AG09309 (cell line): ENCODE measurements at regions not wholly inside any gene's neighbourhood (a gene's known extent, or its start where the extent isn't known, plus 50 kb on each side); places are given as distances from the start of the nearest gene placed in this dataset.

Source experiments
- DNase-seq: peaks from one replicate; pipeline ENCODE4 v3.0.0-alpha.2; 2010; ENCODE audit warnings: low read depth
- H3K4me3 ChIP-seq: 2 replicates; pipeline ENCODE4 v1.5.1; 2011; ENCODE audit warnings: mild to moderate bottlenecking, low read depth, low read length, moderate library complexity; ENCODE audit not compliant: control insufficient read depth
- TF ChIP-seq, protein P1 (sequence below): IDR thresholded peaks from 2 replicates; pipeline ENCODE4 v1.5.1; 2011; ENCODE audit warnings: mild to moderate bottlenecking, low read depth, low read length, inconsistent platforms; ENCODE audit not compliant: insufficient read depth, control insufficient read depth; ENCODE audit errors: missing control alignments

DNA sequence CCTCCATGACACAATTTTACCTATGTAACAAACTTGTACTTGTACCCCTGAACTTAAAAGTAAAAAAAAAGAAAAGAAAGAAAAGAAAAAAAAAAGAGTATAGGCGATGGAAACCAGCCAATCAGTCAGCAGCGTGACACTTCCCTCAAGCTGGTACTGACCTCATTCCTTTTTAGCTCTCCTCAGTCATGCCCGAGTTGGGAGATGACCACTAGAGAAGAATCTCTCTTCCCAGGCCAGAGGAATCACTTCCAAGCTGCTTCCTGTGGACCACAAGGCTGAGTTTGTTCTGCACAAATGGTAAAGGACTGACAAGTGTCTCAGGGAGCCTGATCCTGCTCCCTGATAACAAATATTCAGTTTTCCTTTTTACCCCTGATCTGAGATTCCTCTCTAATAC lies 313.5 kb upstream of the ESRRG start:
- H3K4me3 ChIP-seq = no peak overlapping the region
- TF ChIP-seq, protein P1, sequence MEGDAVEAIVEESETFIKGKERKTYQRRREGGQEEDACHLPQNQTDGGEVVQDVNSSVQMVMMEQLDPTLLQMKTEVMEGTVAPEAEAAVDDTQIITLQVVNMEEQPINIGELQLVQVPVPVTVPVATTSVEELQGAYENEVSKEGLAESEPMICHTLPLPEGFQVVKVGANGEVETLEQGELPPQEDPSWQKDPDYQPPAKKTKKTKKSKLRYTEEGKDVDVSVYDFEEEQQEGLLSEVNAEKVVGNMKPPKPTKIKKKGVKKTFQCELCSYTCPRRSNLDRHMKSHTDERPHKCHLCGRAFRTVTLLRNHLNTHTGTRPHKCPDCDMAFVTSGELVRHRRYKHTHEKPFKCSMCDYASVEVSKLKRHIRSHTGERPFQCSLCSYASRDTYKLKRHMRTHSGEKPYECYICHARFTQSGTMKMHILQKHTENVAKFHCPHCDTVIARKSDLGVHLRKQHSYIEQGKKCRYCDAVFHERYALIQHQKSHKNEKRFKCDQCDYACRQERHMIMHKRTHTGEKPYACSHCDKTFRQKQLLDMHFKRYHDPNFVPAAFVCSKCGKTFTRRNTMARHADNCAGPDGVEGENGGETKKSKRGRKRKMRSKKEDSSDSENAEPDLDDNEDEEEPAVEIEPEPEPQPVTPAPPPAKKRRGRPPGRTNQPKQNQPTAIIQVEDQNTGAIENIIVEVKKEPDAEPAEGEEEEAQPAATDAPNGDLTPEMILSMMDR = no peak
- no peak for DNase-seq

DNA sequence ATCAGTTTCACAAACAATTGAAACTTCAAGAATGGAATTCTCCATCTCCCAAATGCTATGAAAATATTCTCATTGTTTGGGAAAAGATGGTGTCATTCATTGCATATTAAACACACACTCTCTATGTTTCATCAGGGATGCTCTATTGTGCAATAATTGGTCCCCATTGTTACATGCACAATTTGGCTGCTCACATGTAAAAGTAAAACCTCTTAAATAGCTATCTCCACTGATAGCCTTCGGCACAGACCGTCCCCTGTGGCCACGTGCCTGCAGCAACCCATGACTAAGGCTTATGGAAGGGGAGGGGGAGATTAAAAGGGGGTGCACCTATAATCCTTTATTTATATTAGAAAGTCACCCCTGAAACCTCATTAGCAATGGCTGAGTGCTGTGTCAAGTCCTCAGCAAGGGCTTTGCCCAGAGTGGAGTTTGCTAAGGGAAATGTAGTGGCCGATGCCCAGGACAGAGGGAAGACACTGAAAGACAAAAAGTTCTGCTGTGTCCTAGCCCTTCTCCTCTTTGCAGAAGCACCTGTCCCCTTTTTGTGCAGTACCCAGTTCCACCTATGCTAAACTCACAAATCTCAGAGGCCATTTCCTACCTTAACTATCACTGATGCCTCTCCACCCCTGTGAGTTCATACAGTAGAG lies 309.6 kb upstream of the ESRRG start:
- TF ChIP-seq, protein P1 = no peak
- no peak for DNase-seq
- no peak overlapping the region for H3K4me3 ChIP-seq

DNA sequence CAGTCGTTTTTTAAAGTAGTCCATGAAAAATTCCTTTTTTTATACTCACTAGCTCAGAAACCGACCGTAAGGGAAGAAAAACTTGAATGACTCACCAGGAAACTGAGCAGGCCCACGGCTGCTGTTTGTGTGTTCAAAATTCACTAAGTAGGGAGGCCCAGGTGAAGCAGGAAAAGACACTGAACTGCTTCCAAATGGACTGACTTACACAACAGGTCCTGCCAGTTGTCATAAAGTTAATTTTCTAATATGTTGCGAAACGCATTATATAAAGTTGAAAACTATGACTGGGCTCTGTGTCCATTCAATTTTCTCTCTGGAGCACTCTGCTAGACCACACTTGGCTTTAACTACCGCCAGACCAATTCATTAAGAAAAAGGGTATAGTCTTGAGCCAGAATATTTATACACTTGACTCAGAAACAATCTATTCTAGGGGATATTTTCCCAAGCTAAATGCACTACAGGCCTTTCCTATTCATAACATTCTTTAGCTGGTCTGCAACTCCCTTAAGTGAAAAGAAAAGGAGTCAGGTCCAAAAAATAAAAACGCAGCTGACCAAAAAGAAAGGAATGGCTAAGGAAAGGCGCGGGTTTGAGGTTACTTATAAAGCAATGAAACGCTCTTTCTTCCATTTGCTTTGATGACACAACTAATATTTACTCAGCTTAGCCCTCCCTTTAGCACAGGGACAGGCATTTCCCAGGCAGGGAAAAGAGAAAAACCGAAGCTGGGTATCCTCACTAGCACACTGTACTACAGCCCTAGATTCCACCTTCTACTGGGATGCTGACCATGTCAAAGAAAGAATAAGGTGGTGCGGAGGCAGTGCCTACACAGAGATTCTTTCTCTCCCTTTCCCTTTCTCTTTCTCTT lies 306.3 kb upstream of the ESRRG start:
- DNase-seq = peak; percentile 10
- TF ChIP-seq, protein P1 = no peak

DNA sequence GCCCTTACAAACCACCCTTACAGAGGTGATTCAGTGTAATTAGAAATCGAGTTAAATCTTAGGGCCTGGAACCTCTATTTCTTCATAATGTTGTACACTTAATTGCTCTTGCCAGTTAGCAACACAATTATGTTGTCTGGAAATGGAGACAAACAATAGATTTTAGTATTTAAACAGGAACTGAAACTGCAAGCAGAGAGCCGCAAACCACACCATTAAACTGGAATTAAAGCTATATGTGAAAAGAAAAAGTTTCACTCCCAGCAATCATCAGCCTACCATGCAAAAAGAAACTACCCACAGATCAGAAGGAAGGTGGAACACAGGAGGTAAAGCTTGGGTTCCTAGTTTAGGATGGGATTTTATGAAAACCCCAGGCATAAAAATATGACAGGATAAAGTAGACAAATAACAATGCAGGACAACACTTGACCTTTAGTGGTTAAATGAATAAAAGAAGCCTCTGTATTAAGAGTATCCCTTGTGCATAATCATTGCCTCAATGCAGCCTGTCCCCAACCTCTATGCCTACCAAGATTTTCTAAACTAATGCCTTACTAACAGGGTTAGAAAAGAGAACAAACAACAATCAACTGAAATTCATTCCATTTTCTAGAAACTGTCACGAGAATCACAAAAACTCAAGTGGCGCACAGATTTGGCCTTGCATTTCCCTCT lies 304.3 kb upstream of the ESRRG start:
- no peak for DNase-seq
- H3K4me3 ChIP-seq = no peak overlapping the region
- TF ChIP-seq, protein P1 = no peak

More for the DNA sequence above, 306.3 kb upstream of the ESRRG start:
- H3K4me3 ChIP-seq = no peak overlapping the region

DNA sequence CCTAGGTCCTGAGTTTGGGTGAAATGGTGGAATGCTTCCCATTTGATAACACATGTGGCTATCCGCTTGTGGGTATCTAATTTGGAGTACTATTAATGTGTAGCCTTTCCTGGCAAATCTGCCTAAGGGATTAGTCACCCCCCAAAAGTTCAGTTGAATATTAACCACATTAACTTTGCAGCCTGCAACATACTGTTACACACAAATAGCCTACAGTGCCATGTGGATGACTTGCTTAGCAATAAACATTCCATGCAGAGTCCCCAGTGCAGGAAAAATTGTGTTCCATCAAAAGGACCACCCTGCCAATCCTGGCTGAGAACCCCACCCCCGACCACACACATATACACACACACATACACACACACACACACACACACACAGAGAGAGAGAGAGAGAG lies 303.3 kb upstream of the ESRRG start:
- TF ChIP-seq, protein P1 = no peak
- H3K4me3 ChIP-seq = no peak overlapping the region
- no peak for DNase-seq

DNA sequence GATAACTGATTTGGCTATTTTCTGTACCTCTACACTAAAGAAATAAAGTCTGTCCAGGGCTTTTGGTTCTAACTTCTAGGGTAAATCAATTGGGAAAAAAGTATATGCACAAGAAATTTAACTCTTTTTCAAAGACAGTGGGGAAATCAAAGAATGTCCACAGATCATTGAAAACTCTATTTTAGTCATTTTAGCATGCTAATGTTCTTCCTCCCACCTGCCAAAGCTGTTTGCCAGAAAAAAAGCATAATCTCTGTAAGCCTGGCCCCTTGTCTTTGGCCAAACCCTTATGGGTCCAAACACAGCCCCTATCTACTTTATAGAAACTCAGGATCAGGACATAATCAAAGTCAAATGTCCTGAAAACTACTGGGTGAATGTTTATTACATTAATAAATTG lies 302.2 kb upstream of the ESRRG start:
- TF ChIP-seq, protein P1 = no peak
- no peak for DNase-seq
- no peak overlapping the region for H3K4me3 ChIP-seq
